KMS-11 (cell line): ENCODE measurements at regions not wholly inside any gene's neighbourhood (a gene's known extent, or its start where the extent isn't known, plus 50 kb on each side); places are given as distances from the start of the nearest gene placed in this dataset.

Experiments
- H2AFZ ChIP-seq: fragments of 200-600 bp; sonication (generic); 2 replicates; pipeline ENCODE4 v1.6.1; 2016; ENCODE audit warnings: antibody characterized with exemption, mixed run types, low read depth
- H3K27ac ChIP-seq: fragments of 200-600 bp; sonication (generic); 2 replicates; pipeline ENCODE4 v1.6.1; 2016; ENCODE audit warnings: mild to moderate bottlenecking, mixed run types
- H3K27me3 ChIP-seq: fragments of 200-600 bp; sonication (generic); 2 replicates; pipeline ENCODE4 v1.6.1; 2017; ENCODE audit warnings: mild to moderate bottlenecking, low read depth, mixed run types, moderate library complexity; ENCODE audit not compliant: insufficient read depth
- H3K36me3 ChIP-seq: fragments of 200-600 bp; sonication (generic); 2 replicates; pipeline ENCODE4 v1.6.1; 2017; ENCODE audit warnings: mild to moderate bottlenecking, mixed run types; ENCODE audit not compliant: insufficient read depth
- H3K4me1 ChIP-seq: fragments of 200-600 bp; sonication (generic); 2 replicates; pipeline ENCODE4 v1.6.1; 2016; ENCODE audit warnings: mild to moderate bottlenecking, low read depth, mixed run types; ENCODE audit not compliant: poor library complexity, severe bottlenecking
- H3K4me2 ChIP-seq: fragments of 200-600 bp; sonication (generic); 2 replicates; pipeline ENCODE4 v1.7.0; 2016; ENCODE audit warnings: mild to moderate bottlenecking, mixed run types
- H3K4me3 ChIP-seq: fragments of 200-600 bp; sonication (generic); IDR thresholded peaks from 2 replicates; pipeline ENCODE4 v1.6.1; 2017; ENCODE audit warnings: low read depth, low read length, mixed read lengths; ENCODE audit not compliant: insufficient read depth
- H3K79me2 ChIP-seq: fragments of 200-600 bp; sonication (generic); 2 replicates; pipeline ENCODE4 v1.6.1; 2016; ENCODE audit warnings: low read depth, mixed run types; ENCODE audit not compliant: insufficient read depth
- H3K9ac ChIP-seq: fragments of 200-600 bp; sonication (generic); 2 replicates; pipeline ENCODE4 v1.6.1; 2016; ENCODE audit warnings: mild to moderate bottlenecking, mixed run types
- H4K20me1 ChIP-seq: fragments of 200-600 bp; sonication (generic); 2 replicates; pipeline ENCODE4 v1.6.1; 2016; ENCODE audit warnings: mild to moderate bottlenecking, mixed run types; ENCODE audit not compliant: insufficient read depth
- TF ChIP-seq, protein P1 (sequence below): fragments of 200-600 bp; sonication (generic); conservative IDR thresholded peaks from 2 replicates; pipeline ENCODE4 v1.6.1; 2017; ENCODE audit warnings: low read depth, mild to moderate bottlenecking, antibody characterized with exemption, low read length, moderate library complexity, mixed read lengths

DNA sequence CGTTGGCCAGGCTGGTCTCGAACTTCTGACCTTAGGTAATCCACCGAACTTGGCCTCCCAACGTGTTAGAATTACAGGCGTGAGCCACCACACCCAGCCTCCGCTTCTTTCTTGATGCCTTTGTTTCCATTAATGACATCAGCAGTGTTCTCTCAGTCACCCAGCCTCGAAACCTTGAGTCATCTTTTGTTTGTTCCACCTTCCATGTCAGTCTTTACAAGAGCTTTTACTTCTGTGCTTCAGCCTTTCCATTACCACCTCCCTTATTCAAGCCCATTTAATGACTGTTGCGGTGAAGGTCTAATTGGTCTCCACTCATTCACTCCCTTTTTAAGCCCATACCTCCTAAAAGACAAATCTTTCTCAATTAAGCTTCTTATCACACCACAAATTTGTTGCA, 146.6 kb upstream of the ADGRL2 start:
- Histone ChIP-seq H3K4me2 (no peak overlapping the region), H3K27me3 (no peaks in the 10 kb centered on the region), H3K4me3 (no peak overlapping the region), H2AFZ (no peak overlapping the region), H3K4me1 (no peaks in the 10 kb centered on the region), H3K27ac (no peak overlapping the region), H3K36me3 (no peaks in the 10 kb centered on the region), H4K20me1 (no peaks in the 10 kb centered on the region), H3K9ac (no peak overlapping the region), H3K79me2 (no peaks in the 10 kb centered on the region)
- TF ChIP-seq, protein P1, sequence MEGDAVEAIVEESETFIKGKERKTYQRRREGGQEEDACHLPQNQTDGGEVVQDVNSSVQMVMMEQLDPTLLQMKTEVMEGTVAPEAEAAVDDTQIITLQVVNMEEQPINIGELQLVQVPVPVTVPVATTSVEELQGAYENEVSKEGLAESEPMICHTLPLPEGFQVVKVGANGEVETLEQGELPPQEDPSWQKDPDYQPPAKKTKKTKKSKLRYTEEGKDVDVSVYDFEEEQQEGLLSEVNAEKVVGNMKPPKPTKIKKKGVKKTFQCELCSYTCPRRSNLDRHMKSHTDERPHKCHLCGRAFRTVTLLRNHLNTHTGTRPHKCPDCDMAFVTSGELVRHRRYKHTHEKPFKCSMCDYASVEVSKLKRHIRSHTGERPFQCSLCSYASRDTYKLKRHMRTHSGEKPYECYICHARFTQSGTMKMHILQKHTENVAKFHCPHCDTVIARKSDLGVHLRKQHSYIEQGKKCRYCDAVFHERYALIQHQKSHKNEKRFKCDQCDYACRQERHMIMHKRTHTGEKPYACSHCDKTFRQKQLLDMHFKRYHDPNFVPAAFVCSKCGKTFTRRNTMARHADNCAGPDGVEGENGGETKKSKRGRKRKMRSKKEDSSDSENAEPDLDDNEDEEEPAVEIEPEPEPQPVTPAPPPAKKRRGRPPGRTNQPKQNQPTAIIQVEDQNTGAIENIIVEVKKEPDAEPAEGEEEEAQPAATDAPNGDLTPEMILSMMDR, result no peak

DNA sequence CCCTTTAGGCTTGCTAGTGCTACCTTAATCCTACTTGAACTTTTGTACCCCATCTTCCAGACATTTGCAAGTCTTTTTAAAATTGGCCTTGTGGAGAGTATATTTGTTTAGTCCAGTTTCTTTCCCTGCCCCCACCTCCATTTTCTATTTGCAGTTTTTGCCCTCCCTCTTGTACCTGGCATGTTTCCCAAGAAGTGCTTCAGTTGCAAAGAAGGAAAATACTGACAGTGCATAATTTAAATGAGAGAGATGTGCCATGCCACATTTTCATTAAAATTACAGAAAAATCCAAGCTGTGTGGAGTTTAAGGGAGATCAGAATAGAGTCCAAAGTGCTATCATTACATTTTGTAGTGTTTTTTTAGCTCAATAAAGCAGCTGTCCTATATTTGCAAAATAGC, 150.0 kb upstream of the ADGRL2 start:
- Histone ChIP-seq H3K27me3 (no peaks in the 10 kb centered on the region), H3K4me3 (no peak overlapping the region), H3K9ac (no peak overlapping the region), H3K36me3 (no peaks in the 10 kb centered on the region), H2AFZ (no peak overlapping the region), H3K4me2 (no peak overlapping the region), H4K20me1 (no peaks in the 10 kb centered on the region), H3K4me1 (no peaks in the 10 kb centered on the region), H3K79me2 (no peaks in the 10 kb centered on the region), H3K27ac (no peak overlapping the region)
- TF ChIP-seq, protein P1, result no peak

DNA sequence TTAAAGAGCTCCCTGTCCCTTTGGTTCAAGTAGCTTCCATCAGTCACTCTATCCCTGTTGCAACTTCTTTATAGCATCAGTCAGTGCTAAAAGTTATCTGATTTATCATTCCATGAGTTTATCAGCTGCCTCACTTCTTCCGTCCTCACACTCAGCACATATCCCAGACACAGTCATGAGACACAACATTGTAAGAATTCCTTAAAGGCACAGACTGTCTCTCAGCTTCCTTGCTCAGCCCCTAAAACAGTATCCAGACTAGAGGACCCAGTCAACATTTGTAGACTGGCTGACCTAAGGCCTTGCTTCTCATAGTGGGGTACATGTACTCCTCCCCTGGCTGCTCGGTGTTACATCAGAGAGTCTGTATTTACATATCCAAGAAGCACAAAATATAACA, 164.9 kb upstream of the ADGRL2 start:
- Histone ChIP-seq H3K79me2 (no peaks in the 10 kb centered on the region), H3K36me3 (no peaks in the 10 kb centered on the region), H3K9ac (no peak overlapping the region), H3K4me2 (no peak overlapping the region), H2AFZ (no peak overlapping the region), H3K4me1 (no peaks in the 10 kb centered on the region), H3K27me3 (no peaks in the 10 kb centered on the region), H3K27ac (no peak overlapping the region), H3K4me3 (no peak overlapping the region), H4K20me1 (no peaks in the 10 kb centered on the region)
- TF ChIP-seq, protein P1, result no peak

DNA sequence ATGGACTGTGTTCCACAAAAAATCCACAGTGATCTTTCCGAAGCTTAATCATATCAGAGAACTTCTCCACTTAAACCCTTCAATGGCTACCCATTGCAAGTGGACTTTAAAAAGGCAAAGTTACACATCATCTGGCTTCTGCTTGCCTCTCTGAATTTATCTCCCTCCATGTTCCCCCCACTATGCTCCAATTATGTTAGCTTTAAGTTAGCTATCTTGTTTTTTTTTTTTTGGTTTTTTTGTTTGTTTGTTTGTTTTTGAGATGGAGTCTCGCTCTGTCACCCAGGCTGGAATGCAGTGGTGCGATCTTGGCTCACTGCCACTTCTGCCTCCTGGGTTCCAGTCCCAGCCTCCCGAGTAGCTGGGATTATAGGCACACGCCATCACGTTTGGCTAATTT, 166.4 kb upstream of the ADGRL2 start:
- Histone ChIP-seq H2AFZ (no peak overlapping the region), H3K9ac (no peak overlapping the region), H3K4me1 (no peaks in the 10 kb centered on the region), H3K27me3 (no peaks in the 10 kb centered on the region), H3K27ac (no peak overlapping the region), H4K20me1 (no peaks in the 10 kb centered on the region), H3K4me2 (no peak overlapping the region), H3K36me3 (no peaks in the 10 kb centered on the region), H3K4me3 (no peak overlapping the region), H3K79me2 (no peaks in the 10 kb centered on the region)
- TF ChIP-seq, protein P1, result no peak

DNA sequence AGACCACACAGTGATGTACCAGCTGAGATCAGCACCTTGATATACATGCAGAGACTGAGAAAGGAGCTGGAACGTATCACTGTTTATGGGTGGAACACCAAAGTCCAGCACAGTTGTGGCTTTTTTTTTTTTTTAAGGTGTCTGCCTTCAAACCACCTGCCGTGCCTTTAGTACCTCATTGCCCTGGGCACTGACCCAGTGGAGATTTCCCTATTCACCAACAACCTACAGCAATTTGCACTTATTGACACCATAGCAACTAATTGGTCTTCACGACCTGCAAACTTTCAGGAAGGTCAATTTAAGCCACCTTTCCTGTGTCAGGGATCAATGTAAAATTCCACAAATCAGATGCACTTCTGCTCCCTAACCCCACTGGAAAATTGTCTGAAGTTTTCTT, 181.6 kb upstream of the ADGRL2 start:
- Histone ChIP-seq H4K20me1 (no peaks in the 10 kb centered on the region), H3K79me2 (no peaks in the 10 kb centered on the region), H3K4me2 (no peak overlapping the region), H3K36me3 (no peaks in the 10 kb centered on the region), H2AFZ (no peak overlapping the region), H3K27me3 (no peaks in the 10 kb centered on the region), H3K27ac (no peak overlapping the region), H3K4me1 (no peaks in the 10 kb centered on the region), H3K9ac (no peak overlapping the region), H3K4me3 (no peak overlapping the region)
- TF ChIP-seq, protein P1, result no peak
